Neural cell (in vitro differentiated cells): ENCODE measurements at regions not wholly inside any gene's neighbourhood (a gene's known extent, or its start where the extent isn't known, plus 50 kb on each side); places are given as distances from the start of the nearest gene placed in this dataset.

Experiments
- H2AFZ ChIP-seq: fragments of 200-600, 300-800 bp; sonication (generic), shearing (Covaris generic); 2 replicates; pipeline ENCODE4 v1.6.0; 2014; ENCODE audit warnings: low read depth, mild to moderate bottlenecking, antibody characterized with exemption, low read length, moderate library complexity
- H3F3A ChIP-seq: fragments of 200-600 bp; shearing (Covaris generic); 2 replicates; pipeline ENCODE4 v1.6.1; 2016; ENCODE audit warnings: mild to moderate bottlenecking, moderate library complexity, mixed read lengths, antibody characterized with exemption, low read length; ENCODE audit not compliant: insufficient read depth, poor library complexity, severe bottlenecking
- H3K27ac ChIP-seq: fragments of 200-600, 300-800 bp; sonication (generic), shearing (Covaris generic); 2 replicates; pipeline ENCODE4 v1.5.1; 2014; ENCODE audit warnings: mild to moderate bottlenecking, low read length, moderate library complexity
- H3K27me3 ChIP-seq: fragments of 300-800, 200-600 bp; sonication (generic), shearing (Covaris generic); 2 replicates; pipeline ENCODE4 v1.6.0; 2014; ENCODE audit warnings: mild to moderate bottlenecking, low read depth, low read length, moderate library complexity; ENCODE audit not compliant: insufficient read depth
- H3K36me3 ChIP-seq: fragments of 300-800, 200-600 bp; sonication (generic), shearing (Covaris generic); 2 replicates; pipeline ENCODE4 v1.5.1; 2014; ENCODE audit warnings: mild to moderate bottlenecking, antibody characterized with exemption, low read length, moderate library complexity; ENCODE audit not compliant: insufficient read depth
- H3K4me2 ChIP-seq: fragments of 300-800, 200-600 bp; sonication (generic), shearing (Covaris generic); 2 replicates; pipeline ENCODE4 v1.6.0; 2014; ENCODE audit warnings: mild to moderate bottlenecking, low read length
- H3K4me3 ChIP-seq: fragments of 300-800, 200-600 bp; sonication (generic), shearing (Covaris generic); 2 replicates; pipeline ENCODE4 v1.5.1; 2014; ENCODE audit warnings: mild to moderate bottlenecking, low read length, moderate library complexity
- H3K79me2 ChIP-seq: fragments of 200-600 bp; shearing (Covaris generic); replicated peaks from 2 replicates; pipeline ENCODE4 v1.6.0; 2014; ENCODE audit warnings: mild to moderate bottlenecking, low read length, moderate library complexity; ENCODE audit not compliant: insufficient read depth
- H3K9ac ChIP-seq: fragments of 300-800, 200-600 bp; sonication (generic), shearing (Covaris generic); 2 replicates; pipeline ENCODE4 v1.6.1; 2016; ENCODE audit warnings: mild to moderate bottlenecking, low read length, mixed read lengths
- H3K9me2 ChIP-seq: fragments of 200-600 bp; shearing (Covaris generic); 2 replicates; pipeline ENCODE4 v1.6.1; 2016; ENCODE audit warnings: mild to moderate bottlenecking, low read length, mixed read lengths; ENCODE audit not compliant: insufficient read depth
- H3K9me3 ChIP-seq: fragments of 200-600, 300-800 bp; sonication (generic), shearing (Covaris generic); 2 replicates; pipeline ENCODE4 v1.6.1; 2016; ENCODE audit warnings: mild to moderate bottlenecking, mixed run types, low read length, moderate library complexity, mixed read lengths
- H4K20me1 ChIP-seq: fragments of 200-600 bp; shearing (Covaris generic); 2 replicates; pipeline ENCODE4 v1.6.1; 2016; ENCODE audit warnings: mild to moderate bottlenecking, mixed run types; ENCODE audit not compliant: insufficient read depth
- CTCF ChIP-seq: fragments of 450-650 bp; IDR thresholded peaks from 2 replicates; pipeline ENCODE4 v1.5.1; 2014; ENCODE audit warnings: antibody characterized with exemption, mild to moderate bottlenecking, moderate library complexity; ENCODE audit not compliant: poor library complexity, severe bottlenecking
- EP300 ChIP-seq: fragments of 450-650 bp; conservative IDR thresholded peaks from 2 replicates; pipeline ENCODE4 v1.6.1; 2014; ENCODE audit warnings: antibody characterized with exemption, mild to moderate bottlenecking, moderate library complexity; ENCODE audit not compliant: poor library complexity, severe bottlenecking
- EZH2 ChIP-seq: fragments of 200-600, 300-800 bp; shearing (Covaris generic), sonication (generic); IDR thresholded peaks from 2 replicates; pipeline ENCODE4 v1.6.1; 2014; ENCODE audit warnings: antibody characterized with exemption, low read length, borderline replicate concordance, mild to moderate bottlenecking; ENCODE audit not compliant: insufficient read depth, poor library complexity, severe bottlenecking
- MXI1 ChIP-seq: fragments of 450-650 bp; conservative IDR thresholded peaks from 2 replicates; pipeline ENCODE4 v1.6.1; 2014; ENCODE audit warnings: antibody characterized with exemption, mild to moderate bottlenecking; ENCODE audit not compliant: poor library complexity, severe bottlenecking
- POLR2AphosphoS5 ChIP-seq: IDR thresholded peaks from 2 replicates; pipeline ENCODE4 v1.6.1; 2012
- RAD21 ChIP-seq: fragments of 450-650 bp; conservative IDR thresholded peaks from 2 replicates; pipeline ENCODE4 v1.6.1; 2014; ENCODE audit warnings: antibody characterized with exemption, mild to moderate bottlenecking, moderate library complexity
- REST ChIP-seq: IDR thresholded peaks from 2 replicates; pipeline ENCODE4 v1.6.1; 2012; ENCODE audit warnings: borderline replicate concordance
- SMC3 ChIP-seq: fragments of 450-650 bp; conservative IDR thresholded peaks from 2 replicates; pipeline ENCODE4 v1.6.1; 2014; ENCODE audit warnings: antibody characterized with exemption, mild to moderate bottlenecking, moderate library complexity; ENCODE audit not compliant: poor library complexity
- TAF1 ChIP-seq: IDR thresholded peaks from 2 replicates; pipeline ENCODE4 v1.6.1; 2012; ENCODE audit warnings: low read depth

- no peak overlapping the region for H3K4me2 ChIP-seq
- no peaks in the 10 kb centered on the region for H3K27me3 ChIP-seq
- TF ChIP-seq REST (no peak), RAD21 (no peak), SMC3 (no peak), EZH2 (no peak), TAF1 (no peak), POLR2AphosphoS5 (no peak), EP300 (no peak)
- H3K9ac ChIP-seq = no peak overlapping the region
- H3K27ac ChIP-seq = no peak overlapping the region
- H2AFZ ChIP-seq = no peak overlapping the region
- no peaks in the 10 kb centered on the region for H3K79me2 ChIP-seq
- no peaks in the 10 kb centered on the region for H3K36me3 ChIP-seq
- no peaks in the 10 kb centered on the region for H3K9me2 ChIP-seq
- H3K4me3 ChIP-seq = no peak overlapping the region
- H3F3A ChIP-seq = no peaks in the 10 kb centered on the region
- no peaks in the 10 kb centered on the region for H3K9me3 ChIP-seq
- no peaks in the 10 kb centered on the region for H4K20me1 ChIP-seq
These were observed 69.2 kb upstream of the S1PR3 start for GRCh38 chr9:88922091-88922490.

GRCh38 chr9:88923092-88923491 lies 68.2 kb upstream of the S1PR3 start:
- Histone ChIP-seq H3K4me3 (no peak overlapping the region), H2AFZ (no peak overlapping the region), H3K27me3 (no peaks in the 10 kb centered on the region), H3K9ac (no peak overlapping the region), H3K79me2 (no peaks in the 10 kb centered on the region), H3K9me3 (no peaks in the 10 kb centered on the region), H3K9me2 (no peaks in the 10 kb centered on the region), H4K20me1 (no peaks in the 10 kb centered on the region), H3K27ac (no peak overlapping the region), H3K36me3 (no peaks in the 10 kb centered on the region), H3K4me2 (no peak overlapping the region), H3F3A (no peaks in the 10 kb centered on the region)
- TF ChIP-seq EP300 = no peak
- TF ChIP-seq EZH2 = no peak
- TF ChIP-seq CTCF = no peak
- no peak for TF ChIP-seq TAF1
- no peak for TF ChIP-seq SMC3
- no peak for TF ChIP-seq REST
- TF ChIP-seq POLR2AphosphoS5 = no peak
- TF ChIP-seq RAD21 = no peak
- TF ChIP-seq MXI1 = no peak
